SK-N-SH (cell line): ENCODE measurements at regions not wholly inside any gene's neighbourhood (a gene's known extent, or its start where the extent isn't known, plus 50 kb on each side); places are given as distances from the start of the nearest gene placed in this dataset.

Experiments
- CTCF ChIP-seq: fragments of 200-600 bp; sonication (generic); IDR thresholded peaks from 2 replicates; pipeline ENCODE4 v1.6.1; 2017; ENCODE audit warnings: antibody characterized with exemption, mild to moderate bottlenecking, moderate library complexity
- MXI1 ChIP-seq: IDR thresholded peaks from 2 replicates; pipeline ENCODE4 v1.6.1; 2012; ENCODE audit warnings: mild to moderate bottlenecking, low read depth, low read length, improper control_type of control experiment
- NFIC ChIP-seq: IDR thresholded peaks from 2 replicates; pipeline ENCODE4 v1.4.0; 2012; ENCODE audit warnings: borderline replicate concordance
- RAD21 ChIP-seq: IDR thresholded peaks from 2 replicates; pipeline ENCODE4 v1.6.1; 2012; ENCODE audit warnings: mild to moderate bottlenecking, low read length
- RCOR1 ChIP-seq: fragments of 150-350 bp; IDR thresholded peaks from 2 replicates; pipeline ENCODE4 v1.6.1; 2017; ENCODE audit warnings: antibody characterized with exemption, low read length
- RXRA ChIP-seq: IDR thresholded peaks from 2 replicates; pipeline ENCODE4 v1.4.0; 2012; ENCODE audit warnings: low read depth, mild to moderate bottlenecking, borderline replicate concordance
- SMC3 ChIP-seq: IDR thresholded peaks from 2 replicates; pipeline ENCODE4 v1.6.1; 2012; ENCODE audit warnings: low read depth, low read length, improper control_type of control experiment
- TF ChIP-seq, protein P1 (sequence below): fragments of 150-350 bp; IDR thresholded peaks from 2 replicates; pipeline ENCODE4 v1.6.1; 2016; ENCODE audit warnings: mild to moderate bottlenecking, low read depth, low read length
- TF ChIP-seq, protein P2 (sequence below): IDR thresholded peaks from 2 replicates; pipeline ENCODE4 v1.4.0; 2012; ENCODE audit warnings: low read depth

GRCh38 chr6:164925681-164926530, 383.5 kb downstream of the C6orf118 start:
- TF ChIP-seq MXI1: no peak
- no peak for TF ChIP-seq CTCF
- no peak for TF ChIP-seq SMC3
- no peak for TF ChIP-seq RAD21
- TF ChIP-seq RCOR1: no peak
- TF ChIP-seq, protein P1, sequence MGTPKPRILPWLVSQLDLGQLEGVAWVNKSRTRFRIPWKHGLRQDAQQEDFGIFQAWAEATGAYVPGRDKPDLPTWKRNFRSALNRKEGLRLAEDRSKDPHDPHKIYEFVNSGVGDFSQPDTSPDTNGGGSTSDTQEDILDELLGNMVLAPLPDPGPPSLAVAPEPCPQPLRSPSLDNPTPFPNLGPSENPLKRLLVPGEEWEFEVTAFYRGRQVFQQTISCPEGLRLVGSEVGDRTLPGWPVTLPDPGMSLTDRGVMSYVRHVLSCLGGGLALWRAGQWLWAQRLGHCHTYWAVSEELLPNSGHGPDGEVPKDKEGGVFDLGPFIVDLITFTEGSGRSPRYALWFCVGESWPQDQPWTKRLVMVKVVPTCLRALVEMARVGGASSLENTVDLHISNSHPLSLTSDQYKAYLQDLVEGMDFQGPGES: no peak
- no peak for TF ChIP-seq RXRA
- TF ChIP-seq NFIC: no peak
- TF ChIP-seq, protein P2, sequence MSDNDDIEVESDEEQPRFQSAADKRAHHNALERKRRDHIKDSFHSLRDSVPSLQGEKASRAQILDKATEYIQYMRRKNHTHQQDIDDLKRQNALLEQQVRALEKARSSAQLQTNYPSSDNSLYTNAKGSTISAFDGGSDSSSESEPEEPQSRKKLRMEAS: no peak
